Stimulated activated CD4-positive, alpha-beta T cell treated with anti-CD3 and anti-CD28 coated beads, Interleukin-2, amount 100 ng/mL, for 24 hours (primary cell): ENCODE measurements at regions not wholly inside any gene's neighbourhood (a gene's known extent, or its start where the extent isn't known, plus 50 kb on each side); places are given as distances from the start of the nearest gene placed in this dataset.

Experiments
- DNase-seq, 2 donors: peaks; one replicate each; pipeline ENCODE4 v3.0.0-alpha.2; 2020

DNA sequence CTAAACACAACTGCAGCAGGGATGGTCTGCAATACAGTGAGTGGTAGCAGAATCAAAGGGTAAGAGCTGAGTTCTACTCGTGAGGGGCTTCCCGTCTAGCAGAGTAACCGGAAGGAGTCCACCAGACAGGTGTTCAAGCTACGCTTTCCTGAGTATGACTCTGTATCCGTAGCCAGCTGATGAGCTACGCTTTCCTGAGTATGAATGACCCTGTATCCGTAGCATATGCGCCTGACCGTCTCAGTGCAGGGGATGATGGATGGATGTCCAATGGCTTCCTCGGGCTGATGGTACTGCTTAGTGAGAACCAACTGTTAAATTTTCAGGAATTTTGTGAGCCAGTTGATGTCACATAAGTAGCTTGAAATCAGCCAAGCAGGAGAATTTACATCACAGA is 244.1 kb upstream of the MYT1L start:
- peak in 1 of 2 donors; percentile 1 for DNase-seq

DNA sequence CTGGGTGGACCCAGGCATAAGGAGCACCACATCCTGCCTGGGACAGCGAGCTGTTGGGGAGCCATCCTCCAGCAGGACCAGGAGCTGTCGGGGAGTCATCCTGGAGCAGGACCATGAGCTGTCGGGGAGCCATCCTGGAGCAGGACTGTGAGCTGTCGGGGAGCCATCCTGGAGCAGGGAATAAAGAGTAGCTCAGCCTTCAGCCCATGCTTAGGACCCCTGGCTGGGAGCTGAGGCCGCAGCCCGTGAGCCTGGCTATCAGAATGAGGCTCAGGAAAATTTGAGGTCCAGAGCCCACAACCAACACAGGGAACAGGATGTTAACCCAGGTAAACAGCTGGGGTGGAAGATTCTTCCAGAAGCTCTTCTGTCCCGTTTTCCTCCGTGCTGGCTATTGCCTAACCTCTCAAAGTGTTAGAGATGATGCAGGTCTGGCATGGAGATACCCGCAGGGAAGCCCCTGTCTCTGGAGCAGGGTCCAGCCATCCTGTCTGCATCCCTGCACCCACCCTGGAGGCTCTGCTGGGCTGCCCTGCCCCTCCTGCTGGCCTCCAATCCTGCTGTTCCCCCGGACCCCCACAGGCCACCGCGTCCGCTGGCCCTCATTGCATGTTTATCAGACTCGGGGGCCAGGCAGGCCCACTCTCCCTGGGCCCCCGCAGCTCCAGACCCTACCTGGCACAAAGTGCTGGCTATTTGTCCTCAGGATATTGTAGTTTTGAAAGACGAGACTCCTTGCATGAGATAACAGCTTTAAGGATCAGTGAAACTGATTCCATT is 243.5 kb upstream of the MYT1L start:
- DNase-seq, result peak in 1 of 2 donors; percentile 2

DNA sequence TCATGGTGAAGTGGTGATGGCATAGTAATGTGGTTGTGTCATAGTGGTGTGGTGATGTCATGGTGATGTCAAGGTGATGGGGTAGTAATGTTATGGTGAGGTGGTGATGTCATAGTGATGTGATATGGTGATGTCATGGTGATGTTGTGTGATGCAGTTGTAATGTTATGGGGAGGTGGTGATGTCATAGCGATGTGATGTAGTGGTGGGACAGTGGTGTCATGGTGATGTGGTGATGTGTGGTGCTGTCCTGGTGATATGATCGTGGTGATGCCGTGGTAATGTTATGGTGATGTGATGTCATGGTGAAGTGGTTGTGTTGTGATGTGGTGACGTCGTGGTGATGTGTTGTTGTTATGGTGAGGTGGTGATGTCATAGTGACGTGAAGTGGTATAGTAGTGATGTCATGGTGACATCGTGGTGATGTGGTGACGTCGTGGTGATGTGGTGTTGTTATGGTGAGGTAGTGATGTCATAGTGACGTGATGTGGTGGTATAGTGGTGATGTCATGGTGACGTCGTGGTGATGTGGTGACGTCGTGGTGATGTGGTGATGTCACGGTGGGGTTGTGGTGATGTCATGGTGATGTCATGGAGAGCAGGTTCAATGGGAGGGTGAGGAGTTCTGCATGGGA is 242.7 kb upstream of the MYT1L start:
- peak in 1 of 2 donors; percentile 4 for DNase-seq

DNA sequence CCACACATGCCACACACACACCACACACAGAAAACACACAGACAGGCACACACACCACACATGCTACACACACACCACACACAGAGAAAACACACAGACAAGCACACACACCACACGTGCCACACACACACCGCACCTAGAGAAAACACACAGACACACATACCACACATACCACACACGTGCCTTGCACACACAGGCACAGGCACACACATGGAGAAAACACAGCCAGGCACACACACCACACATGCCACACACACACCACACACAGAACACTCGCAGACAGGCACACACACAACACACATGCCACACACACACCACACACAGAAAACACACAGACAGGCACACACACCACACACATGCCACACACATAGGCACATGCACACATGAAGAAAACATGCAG is 242.1 kb upstream of the MYT1L start:
- no peak for DNase-seq

DNA sequence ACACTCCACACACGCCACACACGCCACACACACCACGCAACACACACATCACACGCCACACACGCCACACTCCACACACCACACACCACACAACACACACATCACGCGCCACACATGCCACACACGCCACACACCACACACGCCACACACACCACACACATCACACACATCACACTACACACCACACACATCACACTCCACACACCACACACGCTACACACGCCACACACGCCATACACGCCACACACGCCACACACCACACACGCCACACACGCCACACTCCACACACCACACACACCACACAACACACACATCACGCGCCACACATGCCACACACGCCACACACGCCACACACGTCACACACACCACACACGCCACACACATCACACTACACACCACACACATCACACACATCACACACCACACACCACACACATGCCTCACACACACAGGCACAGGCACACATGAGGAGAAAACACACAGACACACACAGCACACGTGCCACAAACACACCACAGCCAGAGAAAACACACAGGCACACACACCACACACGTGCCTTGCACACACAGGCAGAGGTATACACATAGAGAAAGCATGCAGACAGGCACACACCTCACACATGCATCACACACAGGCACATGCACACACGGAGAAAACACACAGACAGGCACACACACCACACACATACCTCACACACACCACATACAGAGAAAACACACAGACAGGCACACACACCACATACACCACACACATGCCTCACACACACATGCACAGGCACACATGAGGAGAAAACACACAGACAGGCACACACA is 241.5 kb upstream of the MYT1L start:
- DNase-seq, result peak in 1 of 2 donors; percentile 4

DNA sequence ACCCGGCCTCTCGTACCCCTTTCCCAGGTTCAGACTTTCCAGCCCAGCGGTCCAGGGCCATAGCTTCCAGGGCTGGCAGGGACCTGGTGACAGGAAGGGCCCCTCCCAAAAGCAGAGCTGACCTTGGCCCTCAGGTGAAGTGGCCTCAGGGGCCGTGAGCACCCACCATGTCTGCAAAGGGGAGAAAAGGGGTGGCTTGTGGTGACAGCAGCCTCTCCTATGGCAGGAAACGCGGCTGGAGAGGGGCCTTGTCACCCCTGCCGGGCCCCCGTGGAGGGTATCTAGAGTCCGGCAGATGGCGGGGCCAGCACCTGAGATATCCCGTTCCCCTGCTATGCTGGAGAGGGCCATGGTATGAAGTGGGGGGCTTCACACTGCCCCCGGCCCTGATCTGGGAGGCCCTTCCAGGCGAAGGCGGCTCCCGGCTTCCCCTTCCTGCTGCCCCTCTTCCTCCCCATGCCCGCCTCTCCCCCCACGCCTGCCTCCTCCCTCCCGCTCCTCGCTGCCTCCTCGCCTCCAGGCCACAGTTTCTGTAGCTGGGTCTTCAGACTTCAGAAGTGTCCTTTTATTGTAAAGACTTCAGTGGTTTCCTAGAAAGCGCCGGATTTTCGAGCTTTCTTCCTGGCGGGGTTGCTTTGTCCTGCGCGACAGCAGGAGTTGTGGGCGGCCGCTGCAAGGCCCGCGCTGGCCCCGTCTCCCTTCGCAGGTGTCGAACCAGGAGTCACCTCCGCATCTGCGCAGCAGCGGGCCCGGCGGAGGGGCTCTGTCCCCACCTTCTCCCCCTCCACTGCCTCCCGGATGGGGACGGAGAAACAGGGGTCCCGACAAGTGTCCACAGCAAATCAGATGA is 240.5 kb upstream of the MYT1L start:
- peak in 1 of 2 donors; percentile 10 for DNase-seq

DNA sequence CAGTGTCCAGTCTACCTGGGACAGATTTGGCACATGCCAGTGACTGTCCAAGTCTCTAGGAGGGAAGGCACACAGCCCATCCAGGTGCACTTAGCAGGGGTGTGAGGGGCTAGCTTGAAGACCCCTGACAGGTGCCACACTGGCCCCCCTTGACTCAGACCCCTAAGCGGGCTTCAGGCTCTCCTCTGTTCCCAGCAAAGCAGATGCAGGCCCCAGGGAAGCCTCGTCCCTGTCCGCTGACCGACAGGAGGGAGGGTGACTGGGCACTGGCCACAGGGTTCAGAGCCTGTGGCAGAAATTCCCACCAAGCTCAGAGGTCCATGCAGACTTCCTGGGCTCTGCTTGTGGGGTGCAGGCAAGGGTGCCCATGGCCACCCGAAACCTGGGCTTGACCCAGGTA is 239.8 kb upstream of the MYT1L start:
- DNase-seq, result peak in 1 of 2 donors; percentile 6

DNA sequence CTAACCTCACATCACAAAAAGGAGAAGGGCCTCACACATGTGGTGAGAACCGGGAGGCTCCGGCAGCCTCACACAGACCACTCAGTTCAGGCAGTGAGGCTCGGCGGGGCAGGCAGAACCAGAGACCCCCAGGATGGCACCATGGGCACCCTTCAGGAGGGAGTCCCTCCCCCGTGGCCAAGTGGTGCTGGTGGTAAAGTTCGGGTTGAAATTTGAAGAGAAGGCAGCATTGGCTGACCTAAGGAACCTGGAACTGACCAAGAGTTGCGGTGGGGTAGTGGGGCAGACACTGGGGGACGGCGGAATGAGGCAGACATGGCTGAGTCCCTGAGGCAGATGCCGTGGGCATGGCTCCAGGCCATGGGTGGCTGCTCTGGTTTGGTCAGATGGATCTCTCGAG is 239.3 kb upstream of the MYT1L start:
- peak in 1 of 2 donors; percentile 11 for DNase-seq

DNA sequence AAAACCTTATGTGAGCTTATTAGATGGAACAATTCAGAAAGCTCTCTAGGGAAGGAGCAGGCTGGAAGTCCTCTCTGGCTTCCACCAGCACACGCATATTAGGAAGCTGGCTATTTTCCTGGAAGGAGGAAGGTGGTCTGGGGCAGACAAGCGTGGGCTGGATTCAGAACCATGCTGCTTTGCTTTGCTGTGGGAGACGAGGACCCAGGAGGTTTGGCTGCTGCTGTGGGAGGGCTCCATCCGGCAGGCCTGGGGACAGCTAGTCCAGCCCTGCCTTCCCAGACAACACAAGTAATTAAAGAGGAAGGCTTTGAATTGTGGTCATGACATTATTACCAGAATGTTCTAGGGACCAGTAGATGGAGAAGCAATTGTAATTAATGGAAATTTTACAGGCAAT is 238.8 kb upstream of the MYT1L start:
- no peak for DNase-seq

DNA sequence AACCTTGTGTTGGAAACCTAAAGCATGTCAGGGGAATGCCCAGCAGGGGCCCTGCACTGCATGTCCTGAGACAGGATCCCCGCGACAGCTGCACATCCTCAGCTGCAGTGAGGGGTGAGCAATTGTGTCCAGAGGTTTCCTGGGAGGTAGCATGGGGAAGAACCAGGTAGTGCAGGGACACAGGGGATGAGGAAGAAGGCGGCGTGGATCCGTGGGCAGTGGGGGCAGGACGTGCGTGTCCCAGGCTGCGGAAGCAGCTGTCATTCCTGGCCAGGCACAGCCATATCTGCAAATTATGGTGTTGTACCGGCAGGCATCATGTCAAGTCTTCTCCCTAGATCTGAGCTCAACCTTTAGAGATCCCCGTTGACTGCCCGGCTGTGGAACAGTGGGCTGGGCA is 238.2 kb upstream of the MYT1L start:
- DNase-seq, result no peak

DNA sequence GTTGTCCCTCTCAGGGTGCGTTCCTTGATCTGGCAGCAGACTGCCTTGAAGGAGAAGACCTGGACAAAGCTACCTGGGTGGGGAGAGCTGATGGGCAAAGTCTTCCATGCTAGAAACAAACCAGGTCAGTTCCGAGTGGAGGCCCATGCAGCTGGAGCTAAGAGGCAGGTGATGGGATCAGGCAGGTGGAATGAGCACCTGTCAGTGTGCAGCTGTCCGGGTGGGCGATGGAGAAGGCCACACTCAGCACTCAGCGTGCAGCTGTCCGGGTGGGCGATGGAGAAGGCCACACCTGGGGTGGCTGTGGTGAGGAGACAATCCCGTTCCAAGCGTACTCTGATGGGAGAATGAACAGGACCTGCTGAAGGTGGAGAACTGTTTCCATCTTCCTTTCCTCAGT is 237.3 kb upstream of the MYT1L start:
- no peak for DNase-seq

DNA sequence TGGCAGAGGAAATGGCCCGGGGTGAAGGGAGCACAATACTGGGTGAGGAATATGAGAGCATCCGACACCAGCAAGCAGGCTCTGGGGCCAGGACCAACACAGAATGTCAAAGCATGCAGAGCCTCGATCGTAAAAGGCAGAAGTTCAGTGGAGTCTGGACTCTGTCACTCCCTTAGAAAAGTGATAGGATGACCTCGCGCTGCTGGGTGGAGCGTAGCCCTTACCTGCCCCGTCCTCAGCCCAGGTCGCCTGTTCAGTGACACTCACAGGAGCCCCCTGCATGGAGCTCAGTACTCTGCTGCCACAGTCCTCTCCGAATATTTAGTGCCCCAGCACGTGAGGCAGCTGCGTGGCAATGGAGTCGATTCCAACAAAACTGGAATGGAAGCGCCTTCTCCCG is 236.7 kb upstream of the MYT1L start:
- DNase-seq, result no peak

DNA sequence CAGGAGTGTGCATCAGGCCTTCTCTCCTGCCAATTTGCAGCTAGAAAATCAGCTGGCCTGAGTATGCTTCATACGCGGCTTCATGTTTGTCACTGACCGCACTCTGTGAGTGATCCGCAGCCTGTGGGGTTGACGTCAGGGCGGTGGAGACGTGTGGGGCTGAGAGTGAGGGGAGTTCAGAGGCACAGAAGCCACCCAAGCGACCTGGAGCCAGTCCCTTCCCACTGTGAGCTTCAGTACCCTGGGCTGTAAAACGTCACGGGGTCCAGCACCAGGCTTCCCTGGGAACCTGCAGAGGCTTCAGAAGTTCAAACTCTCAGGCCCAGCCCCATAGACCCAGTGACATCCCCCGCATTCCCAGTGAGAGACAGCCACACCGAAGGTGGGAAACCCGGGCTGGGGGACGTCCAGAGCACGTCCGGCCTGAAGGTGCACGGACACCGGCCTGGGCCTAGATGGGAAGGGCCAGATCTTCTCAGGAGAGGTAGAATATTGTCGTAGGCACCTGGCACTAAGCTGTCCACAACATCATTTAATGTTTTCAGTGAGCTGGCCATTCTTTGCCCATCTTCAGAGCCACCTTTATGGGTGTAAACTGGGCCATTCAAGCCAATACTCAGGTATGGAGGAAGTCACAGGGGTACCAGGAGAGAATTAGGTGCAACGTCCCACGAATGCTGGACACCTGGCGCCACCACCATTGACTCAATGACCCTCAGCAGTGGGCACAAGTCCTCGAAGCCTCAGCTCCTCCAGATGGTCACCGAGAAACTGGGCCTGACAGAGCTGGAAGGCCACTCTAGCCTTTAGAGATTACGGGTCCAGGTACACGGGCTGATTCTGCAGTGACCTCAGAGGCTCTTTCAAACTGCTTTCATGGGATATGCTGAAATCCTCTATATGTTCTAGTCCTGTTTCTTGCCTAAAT is 235.6 kb upstream of the MYT1L start:
- no peak for DNase-seq

DNA sequence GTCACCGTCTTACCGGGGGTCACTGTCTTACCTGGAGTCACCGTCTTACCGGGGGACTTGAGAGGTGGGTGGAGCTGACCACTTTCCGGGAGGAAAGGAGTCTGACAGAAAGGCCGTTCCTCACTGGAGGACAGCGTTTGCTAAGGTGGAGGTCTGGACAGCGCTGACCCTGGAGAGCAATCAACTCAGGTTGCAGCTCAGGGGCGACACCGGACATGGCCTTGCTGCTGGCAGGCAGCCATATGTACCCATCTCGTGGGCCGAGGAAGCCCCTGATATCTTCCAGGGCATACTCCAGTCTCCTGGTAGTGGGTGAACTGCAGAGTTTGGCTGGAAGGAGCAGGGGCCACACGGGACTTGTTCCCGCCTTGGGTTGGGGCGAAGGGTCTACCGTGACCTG is 234.6 kb upstream of the MYT1L start:
- DNase-seq, result no peak

DNA sequence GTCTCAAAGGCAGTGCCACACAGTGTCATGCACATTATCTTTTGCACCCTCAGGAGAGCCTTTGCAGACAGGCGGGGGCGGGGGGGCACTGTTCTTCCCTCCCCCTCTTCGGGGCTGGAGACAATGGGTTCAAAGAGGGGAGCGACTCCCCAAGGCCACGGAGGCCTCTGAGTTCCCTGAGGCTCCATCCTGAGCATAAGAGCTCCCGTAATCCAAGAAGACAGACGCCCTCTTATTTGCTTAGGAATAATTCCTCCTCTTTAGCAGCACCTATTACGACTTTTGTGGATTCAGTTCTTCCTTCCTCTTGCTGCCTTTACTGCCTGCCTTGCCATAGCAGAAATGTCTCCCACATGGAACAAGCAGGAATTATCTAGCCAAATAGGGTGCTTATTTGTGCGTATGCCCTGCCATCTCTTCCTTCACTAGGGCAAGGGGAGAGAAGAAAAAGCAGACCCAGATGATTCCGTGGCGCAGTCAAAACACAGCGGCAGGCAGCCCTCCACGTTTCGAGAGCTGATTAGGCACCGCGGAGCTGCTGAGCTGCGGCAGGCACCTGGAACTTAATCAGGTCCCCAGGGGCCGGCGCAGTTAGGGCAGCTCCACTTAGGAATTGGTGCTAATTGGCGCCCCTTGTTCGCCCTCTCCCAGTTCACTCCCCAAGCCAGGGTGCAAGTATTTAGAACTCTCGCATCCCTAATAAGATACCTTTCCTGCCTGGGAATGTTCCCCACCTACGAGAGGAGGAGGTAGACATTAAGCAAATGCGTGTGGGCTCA is 233.4 kb upstream of the MYT1L start:
- DNase-seq, result no peak

DNA sequence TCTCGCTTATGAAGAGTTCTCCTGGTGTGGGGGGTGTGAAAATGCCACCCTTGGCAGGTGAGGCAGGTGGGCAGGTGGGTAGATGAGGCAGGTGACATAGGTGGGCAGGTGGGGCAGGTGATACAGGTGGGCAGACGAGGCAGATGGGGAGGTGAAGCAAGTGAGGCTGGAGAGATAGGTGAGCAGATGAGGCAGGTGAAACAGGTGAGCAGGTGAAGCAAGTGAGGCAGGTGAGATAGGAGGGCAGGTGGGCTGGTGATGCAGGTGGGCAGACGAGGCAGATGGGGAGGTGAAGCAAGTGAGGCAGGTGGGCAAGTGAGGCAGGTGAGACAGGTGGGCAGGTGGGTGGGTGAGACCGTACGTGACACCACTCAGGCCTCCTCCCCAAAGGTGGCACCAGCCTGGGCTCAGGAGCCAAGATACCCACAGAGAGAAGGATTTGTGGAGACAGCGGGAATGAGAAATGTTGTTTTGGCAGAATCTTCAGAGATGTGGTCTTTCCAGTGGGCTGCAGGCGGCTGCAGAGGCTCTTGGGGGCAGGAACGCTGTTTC is 232.3 kb upstream of the MYT1L start:
- no peak for DNase-seq

DNA sequence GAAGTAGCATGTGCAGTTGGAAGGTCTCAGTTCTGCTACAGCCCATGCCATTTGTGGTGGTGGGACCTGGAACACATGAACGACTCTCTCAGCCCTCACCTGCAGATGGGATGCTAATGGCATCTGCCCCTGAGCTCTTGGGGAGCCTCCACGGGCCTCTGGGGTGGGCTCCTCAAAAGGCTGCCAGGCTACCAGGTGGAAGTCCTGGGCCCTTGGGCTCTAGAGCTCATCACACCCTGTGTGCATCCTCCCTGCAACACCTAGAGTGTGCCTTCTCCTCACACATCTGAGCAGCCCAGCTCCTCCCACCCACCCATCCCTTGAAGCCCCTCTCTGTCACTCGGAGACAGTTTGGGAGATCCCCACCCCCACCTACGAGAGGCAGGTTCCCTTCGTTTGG is 231.8 kb upstream of the MYT1L start:
- no peak for DNase-seq

DNA sequence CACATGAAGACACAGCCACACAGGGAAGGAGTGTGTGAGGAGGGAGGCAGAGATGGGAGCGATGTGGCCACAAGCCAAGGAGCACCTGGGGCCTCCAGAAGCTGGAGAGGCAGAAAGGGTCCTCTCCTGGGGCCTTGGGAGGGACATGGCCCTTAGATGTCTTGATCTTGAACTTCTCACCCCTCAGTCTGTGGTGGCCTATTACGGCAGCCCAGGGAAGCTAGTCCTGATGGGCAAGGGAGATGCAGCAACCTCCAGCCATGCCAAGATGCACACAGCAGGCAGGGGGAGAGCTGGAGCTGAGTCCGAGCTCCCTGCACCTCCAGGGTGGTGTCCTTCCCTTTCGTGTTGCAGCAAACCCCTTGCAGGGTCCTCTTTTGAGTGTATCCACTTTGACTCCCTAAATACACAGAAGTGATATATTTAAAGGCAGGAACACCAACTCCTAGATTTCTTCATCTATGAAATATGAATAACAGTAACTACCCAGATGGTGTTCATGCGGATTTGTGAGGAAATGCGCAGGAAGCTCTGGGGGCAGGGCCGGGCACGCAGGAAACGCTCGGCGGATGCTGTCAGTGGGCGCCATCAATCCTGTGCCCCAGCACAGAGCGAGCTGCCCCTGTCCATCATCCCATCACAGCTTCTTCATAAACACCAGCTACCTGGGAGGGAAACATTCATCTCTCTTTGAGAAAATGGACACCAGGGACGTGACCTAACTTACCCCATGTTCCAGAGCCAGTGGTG is 230.4 kb upstream of the MYT1L start:
- no peak for DNase-seq

DNA sequence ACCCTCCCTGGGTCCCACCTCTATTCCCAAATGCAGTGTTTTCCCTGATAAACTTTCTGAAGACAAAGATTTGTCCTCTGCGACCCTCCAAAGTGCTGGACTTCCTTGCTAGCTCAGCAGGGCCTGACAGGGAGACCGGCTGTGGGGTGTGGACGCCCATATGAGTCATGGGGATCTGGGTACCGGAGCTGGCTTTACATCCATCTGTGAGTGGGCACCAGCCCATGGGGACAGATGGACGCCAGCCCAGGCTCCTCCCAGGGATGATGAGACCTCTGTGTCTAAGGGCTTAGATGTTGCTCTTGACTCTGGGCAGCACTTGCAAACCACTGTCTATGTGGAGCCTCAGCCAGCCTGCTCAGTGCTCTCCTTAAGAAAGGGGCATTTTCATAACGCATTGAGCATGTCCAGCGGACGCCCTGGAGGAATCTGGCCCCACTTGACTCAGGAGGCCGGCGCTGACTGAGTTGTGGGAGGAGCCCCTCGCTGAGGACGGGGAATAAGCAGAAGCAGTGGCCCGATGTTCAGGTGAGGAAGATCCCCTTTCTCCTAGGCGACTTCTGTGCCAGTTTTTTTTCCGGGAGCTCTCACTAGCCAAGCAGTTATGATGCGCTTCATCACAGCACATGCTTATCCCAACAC is 229.4 kb upstream of the MYT1L start:
- DNase-seq, result no peak
